ENCODE measurements at regions not wholly inside any gene's neighbourhood (a gene's known extent, or its start where the extent isn't known, plus 50 kb on each side); places are given as distances from the start of the nearest gene placed in this dataset.

DNA sequence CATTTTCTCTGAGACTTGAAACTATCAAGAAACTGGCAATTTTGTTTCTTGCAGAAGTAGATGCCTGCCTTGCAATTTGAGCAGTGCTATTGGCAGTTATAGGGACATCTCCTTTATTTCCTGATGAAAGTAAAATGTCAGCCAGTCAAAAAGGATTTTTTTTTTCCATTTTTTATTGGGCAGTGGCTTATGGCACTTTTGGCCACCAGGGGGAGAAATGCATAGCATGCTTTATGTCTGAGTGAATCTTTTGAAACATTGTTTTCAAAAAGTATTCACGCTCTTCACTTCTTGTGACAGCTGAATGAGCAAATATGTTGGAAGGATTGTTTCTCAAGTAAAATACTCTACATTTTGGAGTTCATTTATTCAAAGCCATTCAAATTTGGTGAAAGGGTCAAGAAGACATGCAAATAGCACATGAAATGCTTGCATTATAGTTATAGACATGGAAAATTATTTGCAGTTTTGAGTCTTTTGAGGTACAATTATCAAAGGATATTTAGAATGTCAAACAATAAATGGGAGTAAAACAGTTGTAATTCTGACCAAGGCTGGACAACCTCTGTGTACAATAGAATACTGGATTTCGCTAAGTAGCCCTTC lies 491.0 kb downstream of the CDH2 start:
- no peaks in the 10 kb centered on the region for H3K9me3 ChIP-seq
- intact Hi-C loops (cut with DNase I; ENCODE audit: low total_unique reads): no loop called here
- DNase-seq: no peak
- H3K4me1 ChIP-seq: no peaks in the 10 kb centered on the region
- no peak overlapping the region for H3K4me3 ChIP-seq
- TF ChIP-seq, protein P1, sequence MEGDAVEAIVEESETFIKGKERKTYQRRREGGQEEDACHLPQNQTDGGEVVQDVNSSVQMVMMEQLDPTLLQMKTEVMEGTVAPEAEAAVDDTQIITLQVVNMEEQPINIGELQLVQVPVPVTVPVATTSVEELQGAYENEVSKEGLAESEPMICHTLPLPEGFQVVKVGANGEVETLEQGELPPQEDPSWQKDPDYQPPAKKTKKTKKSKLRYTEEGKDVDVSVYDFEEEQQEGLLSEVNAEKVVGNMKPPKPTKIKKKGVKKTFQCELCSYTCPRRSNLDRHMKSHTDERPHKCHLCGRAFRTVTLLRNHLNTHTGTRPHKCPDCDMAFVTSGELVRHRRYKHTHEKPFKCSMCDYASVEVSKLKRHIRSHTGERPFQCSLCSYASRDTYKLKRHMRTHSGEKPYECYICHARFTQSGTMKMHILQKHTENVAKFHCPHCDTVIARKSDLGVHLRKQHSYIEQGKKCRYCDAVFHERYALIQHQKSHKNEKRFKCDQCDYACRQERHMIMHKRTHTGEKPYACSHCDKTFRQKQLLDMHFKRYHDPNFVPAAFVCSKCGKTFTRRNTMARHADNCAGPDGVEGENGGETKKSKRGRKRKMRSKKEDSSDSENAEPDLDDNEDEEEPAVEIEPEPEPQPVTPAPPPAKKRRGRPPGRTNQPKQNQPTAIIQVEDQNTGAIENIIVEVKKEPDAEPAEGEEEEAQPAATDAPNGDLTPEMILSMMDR (IDR thresholded peaks at IDR 0.05): peak in 1 of 4 experiments; percentile 8
- no peak for TF ChIP-seq POLR2A (IDR thresholded peaks at IDR 0.05)
- H3K27ac ChIP-seq: no peak overlapping the region
- H3K36me3 ChIP-seq: no peaks in the 10 kb centered on the region
- no peaks in the 10 kb centered on the region for H3K27me3 ChIP-seq

- DNase-seq: no peak
- Histone ChIP-seq H3K4me1 (no peaks in the 10 kb centered on the region), H3K27ac (no peak overlapping the region), H3K9me3 (no peaks in the 10 kb centered on the region), H3K36me3 (no peaks in the 10 kb centered on the region), H3K4me3 (no peak overlapping the region), H3K27me3 (no peaks in the 10 kb centered on the region)
- TF ChIP-seq, protein P1 (IDR thresholded peaks at IDR 0.05): no peak
- no peak for TF ChIP-seq POLR2A (IDR thresholded peaks at IDR 0.05)
- intact Hi-C loops (cut with DNase I; ENCODE audit: low total_unique reads): no loop called here
Measured at GRCh38 chr18:27685091-27685490, 491.8 kb downstream of the CDH2 start.

- no peaks in the 10 kb centered on the region for H3K36me3 ChIP-seq
- no peak overlapping the region for H3K4me3 ChIP-seq
- no peaks in the 10 kb centered on the region for H3K27me3 ChIP-seq
- H3K27ac ChIP-seq: no peak overlapping the region
- H3K9me3 ChIP-seq: no peaks in the 10 kb centered on the region
- intact Hi-C loops (cut with DNase I; ENCODE audit: low total_unique reads): no loop called here
- no peaks in the 10 kb centered on the region for H3K4me1 ChIP-seq
- no peak for TF ChIP-seq POLR2A (IDR thresholded peaks at IDR 0.05)
- TF ChIP-seq, protein P1 (IDR thresholded peaks at IDR 0.05): no peak
- DNase-seq: no peak
Measured at GRCh38 chr18:27674411-27674810, 489.3 kb upstream of the CHST9 start.

- no peak for DNase-seq
- no peak overlapping the region for H3K4me3 ChIP-seq
- no peaks in the 10 kb centered on the region for H3K36me3 ChIP-seq
- TF ChIP-seq, protein P1 (IDR thresholded peaks at IDR 0.05): no peak
- TF ChIP-seq POLR2A (IDR thresholded peaks at IDR 0.05): no peak
- no peaks in the 10 kb centered on the region for H3K27me3 ChIP-seq
- intact Hi-C loops (cut with DNase I; ENCODE audit: low total_unique reads): no loop called here
- no peaks in the 10 kb centered on the region for H3K9me3 ChIP-seq
- H3K27ac ChIP-seq: no peak overlapping the region
- H3K4me1 ChIP-seq: no peaks in the 10 kb centered on the region
Measured at GRCh38 chr18:27673861-27674260, 488.8 kb upstream of the CHST9 start.

DNA sequence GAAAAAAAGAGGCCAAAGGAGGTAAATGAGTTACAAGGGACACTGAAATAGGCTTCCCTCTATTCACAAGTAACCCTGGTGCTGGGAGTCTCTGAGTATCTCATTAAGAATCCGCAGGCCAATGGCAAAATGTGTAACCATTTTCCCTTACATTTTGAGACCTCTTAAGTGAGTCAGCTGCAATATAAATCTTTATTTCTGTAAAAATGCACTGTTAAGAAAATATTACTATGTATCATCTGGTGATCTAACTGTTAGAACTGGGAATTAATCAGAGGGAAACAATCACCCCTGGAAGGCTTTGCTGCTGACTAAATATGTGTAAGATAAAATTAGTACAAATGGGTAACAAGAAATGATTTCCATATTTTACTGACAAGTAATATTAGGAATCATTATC lies 483.1 kb upstream of the CHST9 start:
- Histone ChIP-seq H3K27ac (no peak overlapping the region), H3K9me3 (no peaks in the 10 kb centered on the region), H3K4me3 (no peak overlapping the region), H3K4me1 (no peaks in the 10 kb centered on the region), H3K27me3 (no peaks in the 10 kb centered on the region), H3K36me3 (no peaks in the 10 kb centered on the region)
- no peak for TF ChIP-seq POLR2A (IDR thresholded peaks at IDR 0.05)
- TF ChIP-seq, protein P1 (IDR thresholded peaks at IDR 0.05): no peak
- intact Hi-C loops (cut with DNase I; ENCODE audit: low total_unique reads): no loop called here
- no peak for DNase-seq

All from uterus (tissue), 3 donors.